Type B pancreatic cell (in vitro differentiated cells): ENCODE measurements at regions not wholly inside any gene's neighbourhood (a gene's known extent, or its start where the extent isn't known, plus 50 kb on each side); places are given as distances from the start of the nearest gene placed in this dataset.

Source experiments
- DNase-seq: peaks from one replicate; pipeline ENCODE4 v3.0.0; 2021; ENCODE audit warnings: mixed read lengths; ENCODE audit not compliant: unreplicated experiment; ENCODE audit errors: extremely low spot score
- H3K27ac Mint-ChIP-seq: 2 replicates; pipeline ENCODE4 v1.8.0; 2021; ENCODE audit warnings: mild to moderate bottlenecking, mixed read lengths
- H3K27me3 Mint-ChIP-seq: 2 replicates; pipeline ENCODE4 v1.8.0; 2021; ENCODE audit warnings: mixed read lengths
- H3K36me3 Mint-ChIP-seq: 2 replicates; pipeline ENCODE4 v1.8.0; 2021; ENCODE audit warnings: mixed read lengths
- H3K4me1 Mint-ChIP-seq: one replicate; pipeline ENCODE4 v1.8.0; 2021; ENCODE audit warnings: mixed read lengths; ENCODE audit not compliant: unreplicated experiment
- H3K4me3 Mint-ChIP-seq: 2 replicates; pipeline ENCODE4 v1.8.0; 2021; ENCODE audit warnings: mild to moderate bottlenecking, mixed read lengths
- H3K9me3 Mint-ChIP-seq: 2 replicates; pipeline ENCODE4 v1.8.0; 2021; ENCODE audit warnings: mixed read lengths
- CTCF ChIP-seq: fragments of 200-600 bp; sonication (generic); conservative IDR thresholded peaks from 2 replicates; pipeline ENCODE4 v1.5.0; 2021; ENCODE audit warnings: antibody characterized with exemption, mild to moderate bottlenecking

DNA sequence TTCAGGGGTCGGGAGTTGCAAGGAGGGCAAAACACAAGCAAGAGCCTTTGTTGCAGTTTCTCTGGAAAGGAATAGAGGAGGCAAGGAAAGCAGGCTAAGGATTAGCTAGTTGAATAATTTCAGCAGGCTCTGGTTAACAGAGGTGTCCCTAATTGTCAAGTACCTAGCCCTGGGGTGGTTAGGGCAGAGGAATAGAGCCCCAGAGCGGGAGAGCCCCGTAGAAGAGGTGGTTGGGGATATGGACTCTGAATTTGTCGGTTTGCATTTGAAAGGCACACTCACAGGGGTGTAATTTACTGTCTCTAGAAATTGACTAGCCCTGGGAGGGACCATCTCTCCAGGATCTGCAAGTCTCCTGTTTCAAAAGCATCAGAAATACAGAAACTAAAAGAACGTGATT, 1030.2 kb downstream of the TMEM182 start:
- no peaks in the 10 kb centered on the region for H3K36me3 Mint-ChIP-seq
- H3K4me1 Mint-ChIP-seq: peaks cover 8% of the 10 kb centered on the region
- DNase-seq: no peak
- H3K27me3 Mint-ChIP-seq: peaks cover 3% of the 10 kb centered on the region
- no peak for TF ChIP-seq CTCF
- peaks cover 5% of the 10 kb centered on the region for H3K9me3 Mint-ChIP-seq
- no peak overlapping the region for H3K27ac Mint-ChIP-seq
- no peak overlapping the region for H3K4me3 Mint-ChIP-seq

GRCh38 chr2:103798291-103798690, 1036.5 kb downstream of the TMEM182 start:
- DNase-seq: no peak
- Mint-ChIP-seq H3K4me3 (no peak overlapping the region), H3K4me1 (no peaks in the 10 kb centered on the region), H3K36me3 (no peaks in the 10 kb centered on the region), H3K27me3 (no peaks in the 10 kb centered on the region), H3K27ac (no peak overlapping the region), H3K9me3 (peaks cover 10% of the 10 kb centered on the region)
- TF ChIP-seq CTCF: no peak

- TF ChIP-seq CTCF: no peak
- H3K4me1 Mint-ChIP-seq: no peaks in the 10 kb centered on the region
- H3K9me3 Mint-ChIP-seq: peaks cover 6% of the 10 kb centered on the region
- no peak overlapping the region for H3K27ac Mint-ChIP-seq
- no peaks in the 10 kb centered on the region for H3K36me3 Mint-ChIP-seq
- H3K4me3 Mint-ChIP-seq: no peak overlapping the region
- no peaks in the 10 kb centered on the region for H3K27me3 Mint-ChIP-seq
- no peak for DNase-seq
These were observed 1042.2 kb downstream of the TMEM182 start for GRCh38 chr2:103804013-103804412.

DNA sequence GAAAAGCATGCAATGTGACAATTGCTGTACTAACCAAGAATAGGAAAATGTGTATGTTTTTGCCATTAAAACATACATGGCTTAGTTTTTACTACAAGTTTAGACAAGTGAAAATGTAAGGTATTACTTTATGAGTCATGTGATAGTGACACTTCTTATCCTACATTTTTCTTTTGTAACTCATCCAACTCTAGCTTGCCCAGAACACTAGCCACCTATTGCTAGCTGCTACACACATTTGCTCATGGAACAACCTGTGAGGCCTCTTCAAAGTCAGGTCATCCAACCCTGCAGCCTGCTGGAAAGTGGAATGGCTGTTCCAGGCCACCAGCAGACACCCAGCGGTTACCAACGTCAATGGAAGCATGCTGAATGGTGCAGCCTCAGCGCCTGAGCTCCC, 1043.9 kb downstream of the TMEM182 start:
- Mint-ChIP-seq H3K4me3 (no peak overlapping the region), H3K4me1 (peaks cover 9% of the 10 kb centered on the region), H3K27me3 (no peaks in the 10 kb centered on the region), H3K36me3 (no peaks in the 10 kb centered on the region), H3K9me3 (peaks cover 6% of the 10 kb centered on the region), H3K27ac (no peak overlapping the region)
- no peak for TF ChIP-seq CTCF
- no peak for DNase-seq

DNA sequence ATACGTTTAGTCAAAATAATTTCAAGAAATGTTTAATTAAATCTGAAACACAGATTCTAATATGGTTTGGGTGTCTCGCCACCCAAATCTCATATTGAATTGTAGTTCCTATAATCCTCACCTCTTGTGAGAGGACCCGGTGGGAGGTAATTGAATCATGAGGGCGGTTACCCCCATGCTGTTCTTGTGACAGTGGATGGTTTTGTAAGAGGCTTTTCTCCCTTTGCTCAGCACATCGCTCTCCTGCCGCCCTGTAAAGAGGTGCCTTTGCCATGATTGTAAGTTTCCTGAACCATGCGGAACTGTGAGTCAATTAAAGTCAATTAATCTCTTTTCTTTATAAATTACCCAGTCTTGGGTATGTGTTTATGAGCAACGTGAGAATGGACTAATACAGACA, 1045.1 kb upstream of the POU3F3 start:
- no peak overlapping the region for H3K4me3 Mint-ChIP-seq

More for the DNA sequence above, 1045.1 kb upstream of the POU3F3 start:
- Mint-ChIP-seq H3K4me1 (peaks cover 9% of the 10 kb centered on the region), H3K27ac (no peak overlapping the region), H3K36me3 (no peaks in the 10 kb centered on the region), H3K27me3 (no peaks in the 10 kb centered on the region), H3K9me3 (no peaks in the 10 kb centered on the region)
- no peak for DNase-seq
- TF ChIP-seq CTCF: no peak
